Esophagus squamous epithelium (tissue), 5 donors: ENCODE measurements at regions not wholly inside any gene's neighbourhood (a gene's known extent, or its start where the extent isn't known, plus 50 kb on each side); places are given as distances from the start of the nearest gene placed in this dataset.
"Not testable (repeated sequence)": the region's sequence is repeated elsewhere in the genome, so short reads cannot be mapped to it uniquely, and the experiment has no call there.

ENCODE experiments used
- DNase-seq: peaks from one replicate; lab custom pipeline; 2025; lab: John Stamatoyannopoulos, UW
- H3K27ac ChIP-seq, 4 donors: fragments of 200-600 bp; sonication (generic); one replicate each; pipeline ENCODE4 v1.5.1; 2016 to 2019; ENCODE audit warnings: mild to moderate bottlenecking in 1 of 4
- H3K27me3 ChIP-seq, 4 donors: fragments of 200-600 bp; sonication (generic); 1 replicate in 3 of 4; 2 replicates in 1 of 4; pipeline versions ENCODE4 v1.5.1 to v1.6.0; 2017 to 2021; ENCODE audit warnings: antibody characterized with exemption in 1 of 4
- H3K36me3 ChIP-seq, 3 donors: fragments of 200-600 bp; sonication (generic); one replicate each; pipeline ENCODE4 v1.5.1; 2016 to 2019
- H3K4me1 ChIP-seq, 3 donors: fragments of 200-600 bp; sonication (generic); one replicate each; pipeline ENCODE4 v1.5.1; 2017 to 2019
- H3K4me3 ChIP-seq, 4 donors: fragments of 200-600 bp; sonication (generic); 1 replicate in 3 of 4; 2 replicates in 1 of 4; pipeline ENCODE4 v1.5.1; 2016 to 2019; ENCODE audit warnings: mild to moderate bottlenecking in 2 of 4, moderate library complexity in 1 of 4
- H3K9me3 ChIP-seq, 3 donors: fragments of 200-600 bp; sonication (generic); one replicate each; pipeline ENCODE4 v1.5.1; 2016 to 2019
- CTCF ChIP-seq, 6 experiments: fragments of 450-650 bp in 4 of 6; fragments of 200-600 bp in 2 of 6; sonication (generic) in 2 of 6; IDR thresholded peaks; one replicate each; pipeline ENCODE4 v1.5.1; 2016 to 2019; ENCODE audit warnings: antibody characterized with exemption in 6 of 6, mild to moderate bottlenecking in 4 of 6, moderate library complexity in 4 of 6
- POLR2A ChIP-seq, 4 donors: fragments of 450-650 bp; IDR thresholded peaks; one replicate each; pipeline ENCODE4 v1.6.1; 2017; ENCODE audit warnings: antibody characterized with exemption in 4 of 4, mild to moderate bottlenecking in 4 of 4, moderate library complexity in 3 of 4
- whole genome bisulfite sequencing, 2 donors: methylation state at CpG; one replicate each; pipeline ENCODE4 v1.1.5; 2018; 5-methylcytosine and 5-hydroxymethylcytosine counted together
- intact Hi-C: fragments of 100-400 bp; cut with DNase I; formaldehyde crosslinking; loops from one replicate; pipeline ENCODE4 v1.15.0; 2022
- donor health status: DM: yes; HTN: yes; CAD: no.

GRCh38 chr16:80253741-80254140 lies 287.1 kb upstream of the DYNLRB2 start:
- H3K4me3 ChIP-seq = no peak overlapping the region
- intact Hi-C loops = no loop called here
- no peaks in the 10 kb centered on the region for H3K9me3 ChIP-seq
- H3K4me1 ChIP-seq = no peaks in the 10 kb centered on the region
- H3K27me3 ChIP-seq = no peaks in the 10 kb centered on the region
- DNase-seq = no peak
- no peak overlapping the region for H3K27ac ChIP-seq
- 83 to 88% methylated on average over 5 of the region's 5 CpGs for WGBS, 2 donors
- H3K36me3 ChIP-seq = no peaks in the 10 kb centered on the region
- TF ChIP-seq CTCF (IDR thresholded peaks at IDR 0.05) = no peak
- no peak for TF ChIP-seq POLR2A (IDR thresholded peaks at IDR 0.05)

- no peaks in the 10 kb centered on the region for H3K9me3 ChIP-seq
- 41 to 46% methylated on average over 2 to 4 of the region's 4 CpGs for WGBS, 2 donors
- no peak for TF ChIP-seq POLR2A (IDR thresholded peaks at IDR 0.05)
- no peak for TF ChIP-seq CTCF (IDR thresholded peaks at IDR 0.05)
These were observed 290.4 kb upstream of the DYNLRB2 start for GRCh38 chr16:80250381-80250780.

GRCh38 chr16:80243303-80243702 lies 297.5 kb upstream of the DYNLRB2 start:
- H3K27ac ChIP-seq, H3K9me3 ChIP-seq, H3K4me1 ChIP-seq, H3K36me3 ChIP-seq, H3K27me3 ChIP-seq, H3K4me3 ChIP-seq, intact Hi-C loops, DNase-seq: not testable (repeated sequence)
- no CpG with 5 or more reads among the region's 30 CpGs for WGBS, 2 donors

More at GRCh38 chr16:80250381-80250780, 290.4 kb upstream of the DYNLRB2 start:
- Histone ChIP-seq H3K4me3 (no peak overlapping the region), H3K27me3 (no peaks in the 10 kb centered on the region), H3K36me3 (no peaks in the 10 kb centered on the region), H3K27ac (no peak overlapping the region), H3K4me1 (no peaks in the 10 kb centered on the region)
- intact Hi-C loops = no loop called here
- no peak for DNase-seq

GRCh38 chr16:80242279-80242678 lies 298.5 kb upstream of the DYNLRB2 start:
- H3K27ac ChIP-seq, intact Hi-C loops, DNase-seq, H3K4me3 ChIP-seq, H3K27me3 ChIP-seq, H3K36me3 ChIP-seq, H3K9me3 ChIP-seq, H3K4me1 ChIP-seq: not testable (repeated sequence)
- 68 to 94% methylated on average over 3 of the region's 4 CpGs for WGBS, 2 donors

- H3K36me3 ChIP-seq = no peaks in the 10 kb centered on the region
- H3K4me1 ChIP-seq = peaks cover 0 to 22% (median 16%) of the 10 kb centered on the region in 3 donors
- no peaks in the 10 kb centered on the region for H3K9me3 ChIP-seq
- WGBS, 2 donors = 82 to 84% methylated on average over 6 to 8 of the region's 8 CpGs
- intact Hi-C loops = no loop called here
- no peaks in the 10 kb centered on the region for H3K27me3 ChIP-seq
- DNase-seq = no peak
- TF ChIP-seq POLR2A (IDR thresholded peaks at IDR 0.05) = no peak
- no peak overlapping the region for H3K27ac ChIP-seq
- H3K4me3 ChIP-seq = no peak overlapping the region
These were observed 307.5 kb upstream of the DYNLRB2 start for GRCh38 chr16:80233097-80233835.

- intact Hi-C loops = no loop called here
These were observed 308.9 kb upstream of the DYNLRB2 start for GRCh38 chr16:80231888-80232287.

More at GRCh38 chr16:80231888-80232287, 308.9 kb upstream of the DYNLRB2 start:
- DNase-seq = no peak
- 38 to 40% methylated on average over 3 of the region's 3 CpGs for WGBS, 2 donors
- H3K4me1 ChIP-seq = peaks cover 0 to 22% (median 16%) of the 10 kb centered on the region in 3 donors
- peaks cover 0 to 2% (median 0%) of the 10 kb centered on the region in 3 donors for H3K9me3 ChIP-seq
- no peaks in the 10 kb centered on the region for H3K27me3 ChIP-seq
- H3K4me3 ChIP-seq = no peak overlapping the region
- H3K27ac ChIP-seq = peak overlapping the region in 3 of 4 donors; percentile 44 to 55 (median 44)
- TF ChIP-seq CTCF (IDR thresholded peaks at IDR 0.05) = no peak
- TF ChIP-seq POLR2A (IDR thresholded peaks at IDR 0.05) = no peak
- no peaks in the 10 kb centered on the region for H3K36me3 ChIP-seq
